HCT116 (cell line): ENCODE measurements at regions not wholly inside any gene's neighbourhood (a gene's known extent, or its start where the extent isn't known, plus 50 kb on each side); places are given as distances from the start of the nearest gene placed in this dataset.

Experiments used
- ATAC-seq: fragments of 200-7000 bp; cut with Tn5 transposase; 2 replicates; pipeline ENCODE4 v1.9.1; 2020; ENCODE audit warnings: mild to moderate bottlenecking, moderate library complexity
- BruUV-seq: library from RNA; stranded (reverse); fragments of 400-500 nt; replicated peaks from 2 replicates; lab custom pipeline; 2021; lab: Mats Ljungman, UMichigan
- CTCF ChIA-PET: fragments of 300-600 bp; sonication (Branson Sonifier 250); formaldehyde crosslinking; loops from one replicate; lab custom pipeline; 2021; ENCODE audit warnings: antibody characterized with exemption; lab: Charles Lee
- POLR2A ChIA-PET: fragments of 300-600, 350-600 bp; sonication (Branson Sonifier 250); formaldehyde crosslinking; loops from one replicate; lab custom pipeline; 2021; ENCODE audit warnings: antibody characterized with exemption; lab: Charles Lee
- RAD21 ChIA-PET, 2 experiments: fragments of 300-600 bp; sonication (Branson Sonifier 250); formaldehyde crosslinking; loops; one replicate each; lab custom pipeline; 2023; ENCODE audit warnings: low total read pairs in 2 of 2; ENCODE audit not compliant: uncharacterized antibody in 2 of 2, unreplicated experiment in 2 of 2, low non-redundant PET in 1 of 2; lab: Charles Lee
- DNase-seq: peaks from one replicate; pipeline ENCODE4 v3.0.0-alpha.2; 2010; ENCODE audit warnings: low read depth, low spot score
- H2AFZ ChIP-seq: fragments of 200-600 bp; shearing (Covaris generic), sonication (generic); 2 replicates; pipeline ENCODE4 v1.6.1; 2017; ENCODE audit warnings: low read depth, mixed run types, mixed read lengths, antibody characterized with exemption, low read length; ENCODE audit not compliant: poor library complexity, severe bottlenecking
- H3K27ac ChIP-seq: 2 replicates; pipeline ENCODE4 v1.5.1; 2012; ENCODE audit warnings: low read depth, low read length
- H3K27me3 ChIP-seq: fragments of 200-600 bp; sonication (generic); 2 replicates; pipeline ENCODE4 v1.6.1; 2016; ENCODE audit warnings: mixed run types, low read length, mixed read lengths; ENCODE audit not compliant: insufficient read depth
- H3K36me3 ChIP-seq, 2 experiments: fragments of 200-500 bp in 1 of 2; fragments of 200-600 bp in 1 of 2; sonication (Bioruptor generic) in 1 of 2; sonication (generic) in 1 of 2; 2 replicates each; pipeline versions ENCODE4 v1.5.1 to v1.6.1; 2014 to 2016; ENCODE audit warnings: low read length in 2 of 2, inconsistent platforms in 1 of 2, mixed read lengths in 1 of 2, mixed run types in 1 of 2; ENCODE audit not compliant: insufficient read depth in 2 of 2, control insufficient read depth in 1 of 2
- H3K4me1 ChIP-seq, 2 experiments: fragments of 200-600 bp in 1 of 2; sonication (generic) in 1 of 2; 2 replicates each; pipeline versions ENCODE4 v1.5.1 to v1.6.1; 2012 to 2017; ENCODE audit warnings: low read length in 2 of 2, inconsistent platforms in 1 of 2, mild to moderate bottlenecking in 1 of 2, mixed read lengths in 1 of 2, mixed run types in 1 of 2, moderate library complexity in 1 of 2; ENCODE audit not compliant: insufficient read depth in 2 of 2, control insufficient read depth in 1 of 2
- H3K4me2 ChIP-seq: fragments of 200-600 bp; sonication (generic); 2 replicates; pipeline ENCODE4 v1.6.1; 2017; ENCODE audit warnings: mixed run types, low read length, mixed read lengths
- H3K4me3 ChIP-seq, 2 experiments: fragments of 200-600 bp in 1 of 2; sonication (generic) in 1 of 2; replicated peaks in 1 of 2; 2 replicates each; pipeline ENCODE4 v1.5.1; 2011 to 2016; ENCODE audit warnings: low read length in 2 of 2, control low read depth in 1 of 2, low read depth in 1 of 2, mild to moderate bottlenecking in 1 of 2, mixed read lengths in 1 of 2, mixed run types in 1 of 2
- H3K79me2 ChIP-seq: fragments of 200-600 bp; sonication (generic); 2 replicates; pipeline ENCODE4 v1.6.1; 2017; ENCODE audit warnings: mild to moderate bottlenecking, mixed run types, low read length, moderate library complexity, mixed read lengths; ENCODE audit not compliant: insufficient read depth
- H3K9ac ChIP-seq: fragments of 200-600 bp; sonication (generic); 2 replicates; pipeline ENCODE4 v1.6.1; 2016; ENCODE audit warnings: low read length, mixed read lengths
- H3K9me2 ChIP-seq: fragments of 200-600 bp; sonication (generic), shearing (Covaris generic); 2 replicates; pipeline ENCODE4 v1.6.1; 2017; ENCODE audit warnings: mixed run types, mild to moderate bottlenecking, moderate library complexity; ENCODE audit not compliant: insufficient read depth
- H3K9me3 ChIP-seq, 2 experiments: fragments of 200-500 bp in 1 of 2; fragments of 200-600 bp in 1 of 2; sonication (Bioruptor generic) in 1 of 2; sonication (generic) in 1 of 2; 2 replicates each; pipeline ENCODE4 v1.6.1; 2014 to 2017; ENCODE audit warnings: low read length in 2 of 2, mixed read lengths in 2 of 2, inconsistent platforms in 1 of 2, low read depth in 1 of 2, mild to moderate bottlenecking in 1 of 2, mixed run types in 1 of 2, moderate library complexity in 1 of 2; ENCODE audit not compliant: control insufficient read depth in 1 of 2, insufficient read depth in 1 of 2
- H4K20me1 ChIP-seq: fragments of 200-600 bp; sonication (generic), shearing (Covaris generic); 2 replicates; pipeline ENCODE4 v1.6.1; 2017; ENCODE audit warnings: mixed run types, mild to moderate bottlenecking, moderate library complexity; ENCODE audit not compliant: insufficient read depth
- EZH2 ChIP-seq: fragments of 200-600 bp; sonication (generic); IDR thresholded peaks from 2 replicates; pipeline ENCODE4 v1.6.1; 2017; ENCODE audit warnings: antibody characterized with exemption, mixed run types
- EZH2phosphoT487 ChIP-seq: fragments of 200-600 bp; IDR thresholded peaks from 2 replicates; pipeline ENCODE4 v1.6.1; 2018; ENCODE audit warnings: antibody characterized with exemption, borderline replicate concordance
- RAD21 ChIP-seq: IDR thresholded peaks from 2 replicates; pipeline ENCODE4 v1.6.1; 2012; ENCODE audit warnings: low read depth, mild to moderate bottlenecking
- SP1 ChIP-seq: IDR thresholded peaks from 2 replicates; pipeline ENCODE4 v1.6.1; 2012; ENCODE audit warnings: low read depth
- TCF7L2 ChIP-seq: IDR thresholded peaks from 2 replicates; pipeline ENCODE4 v1.7.0; 2011; ENCODE audit warnings: borderline replicate concordance, inconsistent platforms; ENCODE audit not compliant: insufficient read depth, insufficient read length; ENCODE audit errors: extremely low read depth
- ZNF274 ChIP-seq: fragments of 200-500 bp; sonication (Bioruptor generic); IDR thresholded peaks from 2 replicates; pipeline ENCODE4 v1.6.1; 2014; ENCODE audit warnings: mild to moderate bottlenecking, low read depth, low read length, inconsistent platforms
- intact Hi-C: fragments of 100-400 bp; cut with micrococcal nuclease; formaldehyde crosslinking; loops from 2 replicates; pipeline ENCODE4 v1.10.0; 2022
- TF ChIP-seq, protein P1 (sequence below): IDR thresholded peaks from 2 replicates; pipeline ENCODE4 v1.6.1; 2012; ENCODE audit warnings: low read depth
- TF ChIP-seq, protein P2 (sequence below), 3 experiments: fragments of 200-600 bp in 1 of 3; sonication (generic) in 1 of 3; IDR thresholded peaks in 2 of 3; conservative IDR thresholded peaks in 1 of 3; 2 replicates each; pipeline ENCODE4 v1.5.1; 2012 to 2017; ENCODE audit warnings: low read depth in 2 of 3, low read length in 2 of 3, antibody characterized with exemption in 1 of 3, borderline replicate concordance in 1 of 3, control low read depth in 1 of 3, mild to moderate bottlenecking in 1 of 3, mixed read lengths in 1 of 3, mixed run types in 1 of 3, moderate library complexity in 1 of 3; ENCODE audit not compliant: insufficient read depth in 1 of 3
- TF ChIP-seq, protein P3 (sequence below): IDR thresholded peaks from 2 replicates; pipeline ENCODE4 v1.6.1; 2012

DNA sequence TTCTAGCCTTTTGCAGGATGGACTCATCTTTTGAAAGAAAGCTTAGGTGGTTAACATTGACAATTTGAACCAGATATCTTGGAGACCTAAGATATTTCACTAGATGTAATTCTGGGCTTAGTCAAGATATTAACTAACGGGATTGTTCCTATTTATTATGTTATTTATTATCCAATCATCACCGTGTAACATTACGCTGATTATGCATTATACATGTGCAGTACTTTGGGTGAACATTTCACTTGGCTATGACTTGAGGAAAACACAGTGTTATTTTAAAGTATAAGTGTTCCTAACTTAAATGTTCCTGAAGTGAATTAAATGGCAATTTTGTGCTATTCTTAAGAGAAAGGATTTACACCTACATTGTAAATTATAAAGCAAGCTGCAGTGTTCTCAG lies 574.5 kb upstream of the KCNMB2 start (continued):
- TF ChIP-seq, protein P1, sequence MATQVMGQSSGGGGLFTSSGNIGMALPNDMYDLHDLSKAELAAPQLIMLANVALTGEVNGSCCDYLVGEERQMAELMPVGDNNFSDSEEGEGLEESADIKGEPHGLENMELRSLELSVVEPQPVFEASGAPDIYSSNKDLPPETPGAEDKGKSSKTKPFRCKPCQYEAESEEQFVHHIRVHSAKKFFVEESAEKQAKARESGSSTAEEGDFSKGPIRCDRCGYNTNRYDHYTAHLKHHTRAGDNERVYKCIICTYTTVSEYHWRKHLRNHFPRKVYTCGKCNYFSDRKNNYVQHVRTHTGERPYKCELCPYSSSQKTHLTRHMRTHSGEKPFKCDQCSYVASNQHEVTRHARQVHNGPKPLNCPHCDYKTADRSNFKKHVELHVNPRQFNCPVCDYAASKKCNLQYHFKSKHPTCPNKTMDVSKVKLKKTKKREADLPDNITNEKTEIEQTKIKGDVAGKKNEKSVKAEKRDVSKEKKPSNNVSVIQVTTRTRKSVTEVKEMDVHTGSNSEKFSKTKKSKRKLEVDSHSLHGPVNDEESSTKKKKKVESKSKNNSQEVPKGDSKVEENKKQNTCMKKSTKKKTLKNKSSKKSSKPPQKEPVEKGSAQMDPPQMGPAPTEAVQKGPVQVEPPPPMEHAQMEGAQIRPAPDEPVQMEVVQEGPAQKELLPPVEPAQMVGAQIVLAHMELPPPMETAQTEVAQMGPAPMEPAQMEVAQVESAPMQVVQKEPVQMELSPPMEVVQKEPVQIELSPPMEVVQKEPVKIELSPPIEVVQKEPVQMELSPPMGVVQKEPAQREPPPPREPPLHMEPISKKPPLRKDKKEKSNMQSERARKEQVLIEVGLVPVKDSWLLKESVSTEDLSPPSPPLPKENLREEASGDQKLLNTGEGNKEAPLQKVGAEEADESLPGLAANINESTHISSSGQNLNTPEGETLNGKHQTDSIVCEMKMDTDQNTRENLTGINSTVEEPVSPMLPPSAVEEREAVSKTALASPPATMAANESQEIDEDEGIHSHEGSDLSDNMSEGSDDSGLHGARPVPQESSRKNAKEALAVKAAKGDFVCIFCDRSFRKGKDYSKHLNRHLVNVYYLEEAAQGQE: no peak
- TF ChIP-seq EZH2phosphoT487: no peak
- TF ChIP-seq ZNF274: no peak
- no peak for TF ChIP-seq EZH2

DNA sequence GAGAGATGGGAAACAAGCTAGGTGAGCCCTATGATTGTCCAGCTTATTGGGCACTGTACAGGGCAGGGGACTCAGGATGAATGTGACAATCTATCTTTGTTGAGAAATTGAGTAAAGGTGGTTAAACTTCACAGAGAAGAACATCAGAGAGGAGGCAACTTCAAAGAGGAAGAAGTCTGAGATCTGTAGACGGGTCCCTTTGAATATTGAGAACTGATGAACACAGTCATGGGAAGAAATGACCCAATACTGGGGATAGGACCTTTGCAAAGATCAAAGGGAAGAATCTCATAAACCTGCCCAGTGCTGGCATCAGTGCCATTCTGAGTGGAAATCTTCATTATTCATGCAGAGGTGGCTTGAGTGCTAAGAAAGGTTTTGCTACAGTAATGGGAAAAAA lies 569.7 kb upstream of the KCNMB2 start:
- Histone ChIP-seq H3K9me3 (no peaks in the 10 kb centered on the region), H2AFZ (no peak overlapping the region), H4K20me1 (no peaks in the 10 kb centered on the region), H3K4me2 (no peak overlapping the region), H3K4me3 (no peak overlapping the region), H3K9ac (no peak overlapping the region), H3K4me1 (no peaks in the 10 kb centered on the region), H3K27me3 (no peaks in the 10 kb centered on the region), H3K9me2 (no peaks in the 10 kb centered on the region), H3K27ac (no peak overlapping the region), H3K79me2 (no peaks in the 10 kb centered on the region), H3K36me3 (no peaks in the 10 kb centered on the region)
- ChIA-PET CTCF (no interaction called here), RAD21 (no interaction called here), POLR2A (no interaction called here)
- ATAC-seq (no peak), DNase-seq (no peak)
- intact Hi-C loops: no loop called here
- no TSS peak for BruUV-seq
- TF ChIP-seq RAD21 (no peak), TCF7L2 (peak; percentile 42), SP1 (no peak), ZNF274 (no peak)
- TF ChIP-seq, protein P2, sequence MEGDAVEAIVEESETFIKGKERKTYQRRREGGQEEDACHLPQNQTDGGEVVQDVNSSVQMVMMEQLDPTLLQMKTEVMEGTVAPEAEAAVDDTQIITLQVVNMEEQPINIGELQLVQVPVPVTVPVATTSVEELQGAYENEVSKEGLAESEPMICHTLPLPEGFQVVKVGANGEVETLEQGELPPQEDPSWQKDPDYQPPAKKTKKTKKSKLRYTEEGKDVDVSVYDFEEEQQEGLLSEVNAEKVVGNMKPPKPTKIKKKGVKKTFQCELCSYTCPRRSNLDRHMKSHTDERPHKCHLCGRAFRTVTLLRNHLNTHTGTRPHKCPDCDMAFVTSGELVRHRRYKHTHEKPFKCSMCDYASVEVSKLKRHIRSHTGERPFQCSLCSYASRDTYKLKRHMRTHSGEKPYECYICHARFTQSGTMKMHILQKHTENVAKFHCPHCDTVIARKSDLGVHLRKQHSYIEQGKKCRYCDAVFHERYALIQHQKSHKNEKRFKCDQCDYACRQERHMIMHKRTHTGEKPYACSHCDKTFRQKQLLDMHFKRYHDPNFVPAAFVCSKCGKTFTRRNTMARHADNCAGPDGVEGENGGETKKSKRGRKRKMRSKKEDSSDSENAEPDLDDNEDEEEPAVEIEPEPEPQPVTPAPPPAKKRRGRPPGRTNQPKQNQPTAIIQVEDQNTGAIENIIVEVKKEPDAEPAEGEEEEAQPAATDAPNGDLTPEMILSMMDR (IDR thresholded peaks at IDR 0.05 in 2 of 3, conservative IDR thresholded peaks at IDR 0.05 in 1 of 3; ENCODE audit: borderline replicate concordance in 1 of 3, insufficient read depth in 1 of 3, low read depth in 2 of 3, low read length in 2 of 3): no peak
- TF ChIP-seq, protein P3, sequence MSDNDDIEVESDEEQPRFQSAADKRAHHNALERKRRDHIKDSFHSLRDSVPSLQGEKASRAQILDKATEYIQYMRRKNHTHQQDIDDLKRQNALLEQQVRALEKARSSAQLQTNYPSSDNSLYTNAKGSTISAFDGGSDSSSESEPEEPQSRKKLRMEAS: no peak
